Endothelial cell of umbilical vein (primary cell): ENCODE measurements at regions not wholly inside any gene's neighbourhood (a gene's known extent, or its start where the extent isn't known, plus 50 kb on each side); places are given as distances from the start of the nearest gene placed in this dataset.

Experiments
- BruUV-seq: library from RNA; stranded (reverse); fragments of 400-500 nt; replicated peaks from 2 replicates; lab custom pipeline; 2021; lab: Mats Ljungman, UMichigan
- CTCF ChIA-PET: fragments of 300-600, 350-600 bp; sonication (Branson Sonifier 250); formaldehyde crosslinking; loops from one replicate; lab custom pipeline; 2021; ENCODE audit warnings: antibody characterized with exemption, inconsistent platforms; lab: Charles Lee
- POLR2A ChIA-PET: fragments of 300-600, 350-600 bp; sonication (Branson Sonifier 250); formaldehyde crosslinking; loops from one replicate; lab custom pipeline; 2021; ENCODE audit warnings: antibody characterized with exemption, inconsistent platforms; lab: Charles Lee
- DNase-seq: peaks from one replicate; pipeline ENCODE4 v3.0.0-alpha.2; 2011; ENCODE audit warnings: low read depth, low spot score
- FAIRE-seq: peaks from 2 replicates; lab custom pipeline; 2011; peaks lifted over from hg19 to GRCh38; lab: Jason Lieb, UNC
- H2AFZ ChIP-seq: 2 replicates; pipeline ENCODE4 v1.6.0; 2012; ENCODE audit warnings: low read depth, low read length, control low read depth, inconsistent platforms
- H3K27ac ChIP-seq: 2 replicates; pipeline ENCODE4 v1.5.1; 2011; ENCODE audit warnings: low read depth, mild to moderate bottlenecking, control low read depth, low read length, moderate library complexity; ENCODE audit not compliant: insufficient read depth
- H3K27me3 ChIP-seq, 2 experiments: 2 replicates each; pipeline versions ENCODE4 v1.6.0 to v1.6.1; 2011; ENCODE audit warnings: low read length in 2 of 2, mixed read lengths in 1 of 2; ENCODE audit not compliant: control insufficient read depth in 2 of 2, insufficient read depth in 2 of 2
- H3K36me3 ChIP-seq, 2 experiments: 2 replicates in 1 of 2; 3 replicates in 1 of 2; pipeline ENCODE4 v1.5.1; 2011; ENCODE audit warnings: low read length in 2 of 2, mild to moderate bottlenecking in 1 of 2, moderate library complexity in 1 of 2; ENCODE audit not compliant: control insufficient read depth in 2 of 2, insufficient read depth in 2 of 2; ENCODE audit errors: extremely low read depth in 1 of 2
- H3K4me1 ChIP-seq: 3 replicates; pipeline ENCODE4 v1.5.1; 2011; ENCODE audit warnings: mild to moderate bottlenecking, low read length; ENCODE audit not compliant: control insufficient read depth, insufficient read depth; ENCODE audit errors: extremely low read depth
- H3K4me2 ChIP-seq: 2 replicates; pipeline ENCODE4 v1.6.1; 2011; ENCODE audit warnings: low read length, control low read depth, mixed read lengths; ENCODE audit not compliant: insufficient read depth
- H3K4me3 ChIP-seq, 3 experiments: fragments of 200-600 bp in 1 of 3; sonication (generic), shearing (Covaris generic) in 1 of 3; replicated peaks in 1 of 3; 2 replicates each; pipeline ENCODE4 v1.5.1; 2011 to 2016; ENCODE audit warnings: control low read depth in 3 of 3, low read length in 3 of 3, mild to moderate bottlenecking in 2 of 3, inconsistent platforms in 1 of 3, low read depth in 1 of 3, moderate library complexity in 1 of 3; ENCODE audit not compliant: insufficient read depth in 1 of 3
- H3K79me2 ChIP-seq: 2 replicates; pipeline ENCODE4 v1.6.0; 2012; ENCODE audit warnings: low read length, inconsistent platforms; ENCODE audit not compliant: control insufficient read depth, insufficient read depth
- H3K9ac ChIP-seq: replicated peaks from 2 replicates; pipeline ENCODE3; 2011; ENCODE audit warnings: low read length, control low read depth; ENCODE audit not compliant: insufficient read depth; ENCODE audit errors: extremely low read depth
- H3K9me1 ChIP-seq: replicated peaks from 3 replicates; pipeline ENCODE4 v1.6.0; 2011; ENCODE audit warnings: mild to moderate bottlenecking, low read length; ENCODE audit not compliant: control insufficient read depth, insufficient read depth; ENCODE audit errors: extremely low read depth
- H3K9me3 ChIP-seq: replicated peaks from 2 replicates; pipeline ENCODE4 v1.5.1; 2012; ENCODE audit warnings: low read length, inconsistent platforms; ENCODE audit not compliant: control insufficient read depth, insufficient read depth
- H4K20me1 ChIP-seq: replicated peaks from 2 replicates; pipeline ENCODE3; 2011; ENCODE audit warnings: mild to moderate bottlenecking, low read length; ENCODE audit not compliant: control insufficient read depth, insufficient read depth; ENCODE audit errors: extremely low read depth
- CTCF ChIP-seq, 2 donors: IDR thresholded peaks; 1 replicate in 1 of 2; 2 replicates in 1 of 2; pipeline ENCODE4 v1.5.1; 2011; ENCODE audit warnings: low read length in 2 of 2, mild to moderate bottlenecking in 2 of 2, moderate library complexity in 2 of 2, control low read depth in 1 of 2, inconsistent platforms in 1 of 2, low read depth in 1 of 2; ENCODE audit not compliant: insufficient read depth in 1 of 2; ENCODE audit errors: extremely low read depth in 1 of 2
- EZH2 ChIP-seq: IDR thresholded peaks from 2 replicates; pipeline ENCODE4 v1.6.1; 2012; ENCODE audit warnings: borderline replicate concordance, low read depth, mild to moderate bottlenecking, moderate library complexity, low read length, inconsistent platforms; ENCODE audit not compliant: severe bottlenecking
- FOS ChIP-seq: IDR thresholded peaks from 2 replicates; pipeline ENCODE4 v1.6.1; 2011; ENCODE audit warnings: mild to moderate bottlenecking, low read length, moderate library complexity, borderline replicate concordance; ENCODE audit not compliant: insufficient read depth
- GATA2 ChIP-seq: IDR thresholded peaks from 2 replicates; pipeline ENCODE4 v1.7.0; 2011; ENCODE audit warnings: low read depth, mild to moderate bottlenecking, moderate library complexity, mixed read lengths, low read length; ENCODE audit not compliant: insufficient read length, insufficient read depth
- JUN ChIP-seq: IDR thresholded peaks from 2 replicates; pipeline ENCODE4 v1.6.1; 2011; ENCODE audit warnings: borderline replicate concordance, low read depth; ENCODE audit not compliant: insufficient read length, insufficient read depth
- MAX ChIP-seq: IDR thresholded peaks from 2 replicates; pipeline ENCODE4 v1.6.1; 2011; ENCODE audit not compliant: insufficient read depth, insufficient read length
- MYC ChIP-seq: IDR thresholded peaks from one replicate; pipeline ENCODE4 v1.6.1; 2011; ENCODE audit warnings: mild to moderate bottlenecking, low read depth, low read length
- POLR2A ChIP-seq: IDR thresholded peaks from 2 replicates; pipeline ENCODE4 v1.6.1; 2012; ENCODE audit warnings: low read depth, mild to moderate bottlenecking, control low read depth, low read length
- POLR2AphosphoS5 ChIP-seq: IDR thresholded peaks from 2 replicates; pipeline ENCODE4 v1.6.1; 2012; ENCODE audit warnings: low read depth, mild to moderate bottlenecking, control low read depth, low read length, moderate library complexity; ENCODE audit not compliant: insufficient read depth
- dilution Hi-C: fragments of 300-500 bp; cut with MboI; formaldehyde crosslinking; loops from one replicate; pipeline ENCODE4 v1.15.0; 2019; ENCODE audit warnings: low sequenced_read_pairs; ENCODE audit not compliant: extremely low pct_ligation_motif_present
- intact Hi-C: fragments of 100-400 bp; cut with micrococcal nuclease; formaldehyde crosslinking; loops from one replicate; pipeline ENCODE4 v1.10.0; 2022

- Histone ChIP-seq H3K9me1 (no peaks in the 10 kb centered on the region), H3K9me3 (no peaks in the 10 kb centered on the region), H3K27me3 (no peaks in the 10 kb centered on the region), H3K27ac (no peak overlapping the region), H3K9ac (no peak overlapping the region), H4K20me1 (no peaks in the 10 kb centered on the region), H2AFZ (no peak overlapping the region), H3K4me2 (no peak overlapping the region), H3K79me2 (no peaks in the 10 kb centered on the region), H3K36me3 (no peaks in the 10 kb centered on the region), H3K4me3 (no peak overlapping the region), H3K4me1 (no peaks in the 10 kb centered on the region)
- FAIRE-seq (no peak), DNase-seq (no peak)
- CTCF ChIA-PET: no interaction called here
- TF ChIP-seq CTCF (IDR thresholded peaks at IDR 0.05; ENCODE audit: extremely low read depth in 1 of 2, insufficient read depth in 1 of 2, low read depth in 1 of 2, low read length in 2 of 2): no peak
- TF ChIP-seq POLR2A: no peak
- no peak for TF ChIP-seq JUN
- TF ChIP-seq FOS: no peak
- TF ChIP-seq EZH2: no peak
- TF ChIP-seq MAX: no peak
- no peak for TF ChIP-seq POLR2AphosphoS5
- TF ChIP-seq GATA2: no peak
- TF ChIP-seq MYC: no peak
- BruUV-seq: no TSS peak
- intact Hi-C loops: no loop called here
- POLR2A ChIA-PET: no interaction called here
- dilution Hi-C loops: no loop called here
These were observed 177.3 kb upstream of the PLXNA2 start for GRCh38 chr1:208421486-208421885.
